A549 (cell line): ENCODE measurements at regions not wholly inside any gene's neighbourhood (a gene's known extent, or its start where the extent isn't known, plus 50 kb on each side); places are given as distances from the start of the nearest gene placed in this dataset.

Experiments
- ATAC-seq, 2 experiments: fragments of 200-7000 bp in 1 of 2; fragments of >200 bp in 1 of 2; cut with Nextera tagmentation in 1 of 2; cut with Tn5 transposase in 1 of 2; 3 replicates each; pipeline versions ENCODE4 v1.8.0 to v1.9.1; 2018 to 2020; ENCODE audit warnings: mild to moderate bottlenecking in 1 of 2, moderate library complexity in 1 of 2
- CTCF ChIA-PET: fragments of 300-600 bp; sonication (Branson Sonifier 250); formaldehyde crosslinking; extraction: SDS; loops from one replicate; lab custom pipeline; 2021; ENCODE audit warnings: antibody characterized with exemption, inconsistent platforms; lab: Yijun Ruan, JAX
- POLR2A ChIA-PET: fragments of 350-600 bp; formaldehyde crosslinking; extraction: SDS; loops from one replicate; lab custom pipeline; 2021; ENCODE audit warnings: antibody characterized with exemption, inconsistent platforms; lab: Yijun Ruan, JAX
- DNase-seq, 2 experiments: peaks; one replicate each; pipeline versions ENCODE4 v3.0.0 to v3.0.0-alpha.2; 2011 to 2016; ENCODE audit warnings: low read depth in 1 of 2, low spot score in 1 of 2
- FAIRE-seq: peaks from 2 replicates; lab custom pipeline; 2011; peaks lifted over from hg19 to GRCh38; lab: Jason Lieb, UNC
- H3K27ac ChIP-seq, 2 experiments: fragments of >200 bp; sonication (Bioruptor Twin); formaldehyde crosslinking; 3 replicates each; pipeline ENCODE4 v1.5.1; 2016 to 2017
- H3K4me1 ChIP-seq: fragments of >200 bp; sonication (Bioruptor Twin); formaldehyde crosslinking; 3 replicates; pipeline ENCODE4 v1.6.1; 2016
- H3K4me2 ChIP-seq: fragments of >200 bp; sonication (Bioruptor Twin); formaldehyde crosslinking; 3 replicates; pipeline ENCODE4 v1.6.1; 2016
- H3K4me3 ChIP-seq: fragments of >200 bp; sonication (Bioruptor Twin); formaldehyde crosslinking; 3 replicates; pipeline ENCODE4 v1.5.1; 2016
- H3K9me3 ChIP-seq: fragments of >200 bp; sonication (Bioruptor Twin); formaldehyde crosslinking; 3 replicates; pipeline ENCODE4 v1.6.1; 2016
- BHLHE40 ChIP-seq: IDR thresholded peaks from 2 replicates; pipeline ENCODE4 v1.6.1; 2012; ENCODE audit warnings: low read depth, low read length, inconsistent platforms
- CBX2 ChIP-seq: fragments of 200-600 bp; sonication (generic); IDR thresholded peaks from 2 replicates; pipeline ENCODE4 v1.6.1; 2016; ENCODE audit warnings: low read depth, mild to moderate bottlenecking, borderline replicate concordance
- CBX8 ChIP-seq: fragments of 200-600 bp; sonication (generic); IDR thresholded peaks from 2 replicates; pipeline ENCODE4 v1.6.1; 2016
- EHF ChIP-seq: fragments of 250-450 bp; sonication (Bioruptor Pico); IDR thresholded peaks from 2 replicates; pipeline ENCODE4 v1.5.0; 2020; ENCODE audit warnings: mild to moderate bottlenecking
- FOSB ChIP-seq: fragments of 250-450 bp; sonication (Bioruptor Pico); IDR thresholded peaks from 2 replicates; pipeline ENCODE4 v1.5.0; 2020; ENCODE audit warnings: mild to moderate bottlenecking, moderate library complexity
- FOSL2 ChIP-seq, 2 experiments: fragments of 450-650 bp in 1 of 2; fragments of >200 bp in 1 of 2; sonication (Bioruptor Twin) in 1 of 2; formaldehyde crosslinking; IDR thresholded peaks; 2 replicates each; pipeline versions ENCODE4 v1.5.0 to v1.6.1; 2016 to 2020; ENCODE audit warnings: mild to moderate bottlenecking in 1 of 2, moderate library complexity in 1 of 2
- HEYL ChIP-seq: fragments of 250-450 bp; sonication (Bioruptor Pico); IDR thresholded peaks from 2 replicates; pipeline ENCODE4 v1.8.0; 2021; ENCODE audit warnings: mild to moderate bottlenecking, moderate library complexity
- HOXA7 ChIP-seq: fragments of 250-450 bp; sonication (Bioruptor Pico); IDR thresholded peaks from 2 replicates; pipeline ENCODE4 v1.5.0; 2020; ENCODE audit warnings: mild to moderate bottlenecking, moderate library complexity
- JUNB ChIP-seq: fragments of >200 bp; sonication (Bioruptor Twin); formaldehyde crosslinking; IDR thresholded peaks from 2 replicates; pipeline ENCODE4 v1.6.1; 2016
- MAFK ChIP-seq: fragments of 450-650 bp; IDR thresholded peaks from 2 replicates; pipeline ENCODE4 v1.6.1; 2014; ENCODE audit not compliant: partially characterized antibody
- MAZ ChIP-seq: fragments of 150-350 bp; IDR thresholded peaks from 2 replicates; pipeline ENCODE4 v1.6.1; 2014; ENCODE audit warnings: antibody characterized with exemption, low read depth, low read length, borderline replicate concordance
- MYC ChIP-seq: IDR thresholded peaks from 2 replicates; pipeline ENCODE4 v1.6.1; 2012; ENCODE audit warnings: mild to moderate bottlenecking, inconsistent platforms, low read length, improper control_type of control experiment, borderline replicate concordance
- NPAS2 ChIP-seq: fragments of 250-450 bp; sonication (Bioruptor Pico); IDR thresholded peaks from 2 replicates; pipeline ENCODE4 v1.8.0; 2022; ENCODE audit warnings: mild to moderate bottlenecking, moderate library complexity, borderline replicate concordance
- PHF8 ChIP-seq: fragments of 200-600 bp; sonication (generic); IDR thresholded peaks from 2 replicates; pipeline ENCODE4 v1.6.1; 2016; ENCODE audit warnings: low read depth, mild to moderate bottlenecking, antibody characterized with exemption, moderate library complexity, borderline replicate concordance
- POLR2A ChIP-seq: IDR thresholded peaks from 2 replicates; pipeline ENCODE4 v1.6.1; 2012; ENCODE audit warnings: mild to moderate bottlenecking, low read length
- TFCP2L1 ChIP-seq: fragments of 250-450 bp; sonication (Bioruptor Pico); IDR thresholded peaks from 2 replicates; pipeline ENCODE4 v1.5.0; 2021; ENCODE audit warnings: mild to moderate bottlenecking
- TP53 ChIP-seq: fragments of 250-450 bp; sonication (Bioruptor Pico); IDR thresholded peaks from 2 replicates; pipeline ENCODE4 v1.5.0; 2021; ENCODE audit warnings: mild to moderate bottlenecking, moderate library complexity
- ZFP36 ChIP-seq: fragments of 450-650 bp; IDR thresholded peaks from 2 replicates; pipeline ENCODE4 v1.6.1; 2014; ENCODE audit warnings: borderline replicate concordance; ENCODE audit not compliant: partially characterized antibody
- ZNF302 ChIP-seq: fragments of 250-450 bp; sonication (Bioruptor Pico); IDR thresholded peaks from 2 replicates; pipeline ENCODE4 v1.9.0; 2021; ENCODE audit warnings: inconsistent platforms, mild to moderate bottlenecking, moderate library complexity
- WGBS: methylation state at CpG from one replicate; pipeline ENCODE4 v1.1.6; 2017; ENCODE audit errors: missing lambda C conversion rate; 5-methylcytosine and 5-hydroxymethylcytosine counted together
- TF ChIP-seq, protein P1 (sequence below): IDR thresholded peaks from 2 replicates; pipeline ENCODE4 v1.6.1; 2012
- TF ChIP-seq, protein P2 (sequence below): fragments of 250-450 bp; sonication (Bioruptor Pico); IDR thresholded peaks from 2 replicates; pipeline ENCODE4 v1.5.0; 2021; ENCODE audit warnings: mild to moderate bottlenecking, moderate library complexity, borderline replicate concordance
- TF ChIP-seq, protein P3 (sequence below): fragments of 200-600 bp; sonication (generic); IDR thresholded peaks from 2 replicates; pipeline ENCODE4 v1.6.1; 2016; ENCODE audit warnings: antibody characterized with exemption, mild to moderate bottlenecking, moderate library complexity

DNA sequence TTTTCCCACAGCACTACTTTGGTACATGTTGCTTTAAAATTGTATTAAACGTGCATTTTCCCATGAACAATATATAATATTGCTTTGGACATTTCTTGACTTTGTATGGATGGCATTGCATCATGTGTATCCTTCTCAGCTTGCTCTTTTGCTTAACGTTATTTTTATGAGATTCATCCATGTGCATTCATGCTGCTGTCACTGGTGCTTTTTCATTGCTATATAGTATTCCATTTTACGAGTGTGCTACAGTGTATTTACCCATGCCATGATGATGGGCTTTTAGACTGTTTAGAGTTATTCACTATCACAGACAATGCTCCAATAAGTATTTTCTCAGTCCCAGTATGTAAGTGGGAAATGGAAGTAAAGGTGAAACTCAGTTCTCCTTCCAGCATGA is 195.2 kb upstream of the COX10 start (continued):
- no peak for TF ChIP-seq HEYL (CRISPR knock-in tag)
- no peak for TF ChIP-seq BHLHE40
- no peak for TF ChIP-seq ZFP36
- TF ChIP-seq, all 56 proteins: peak for 0

DNA sequence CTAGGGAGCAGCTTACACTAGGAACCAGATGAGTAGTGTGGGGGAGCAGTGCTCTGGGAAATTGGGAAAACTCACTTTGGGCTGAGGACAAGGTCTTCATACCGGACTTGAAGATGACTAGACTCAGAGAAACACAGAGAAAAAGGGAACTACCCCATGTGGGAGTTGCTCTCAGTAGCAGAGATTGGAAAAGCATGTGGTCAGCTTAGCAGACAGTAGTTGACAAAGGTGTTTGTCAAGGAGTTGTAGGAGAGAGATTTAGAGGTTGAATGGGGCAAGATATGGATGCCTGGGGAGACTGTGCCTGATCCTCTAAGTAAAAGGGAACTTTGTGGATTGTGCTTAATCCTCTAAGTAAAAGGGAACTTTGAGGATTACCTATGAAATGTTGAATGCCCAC is 194.5 kb upstream of the COX10 start:
- H3K27ac ChIP-seq = no peak overlapping the region
- TF ChIP-seq PHF8 = no peak
- TF ChIP-seq MAZ = no peak
- TF ChIP-seq MAFK = no peak
- no peak for TF ChIP-seq TP53 (CRISPR knock-in tag)
- no peak for TF ChIP-seq ZNF302 (CRISPR knock-in tag)
- no peak for TF ChIP-seq HOXA7 (CRISPR knock-in tag)
- no peak for TF ChIP-seq EHF (CRISPR knock-in tag)
- no peak for TF ChIP-seq CBX8
- no peak for TF ChIP-seq JUNB
- no peak for TF ChIP-seq FOSB (CRISPR knock-in tag)
- TF ChIP-seq, protein P1, sequence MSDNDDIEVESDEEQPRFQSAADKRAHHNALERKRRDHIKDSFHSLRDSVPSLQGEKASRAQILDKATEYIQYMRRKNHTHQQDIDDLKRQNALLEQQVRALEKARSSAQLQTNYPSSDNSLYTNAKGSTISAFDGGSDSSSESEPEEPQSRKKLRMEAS = no peak
- TF ChIP-seq CBX2 = no peak
- ChIA-PET POLR2A (no interaction called here), CTCF (no interaction called here)
- ATAC-seq (no peak), FAIRE-seq (no peak), DNase-seq (no peak)
- no peaks in the 10 kb centered on the region for H3K4me1 ChIP-seq
- H3K4me3 ChIP-seq = no peak overlapping the region
- WGBS = 0% methylated on average over 1 of the region's 1 CpG
- no peaks in the 10 kb centered on the region; the same call in 1 of the 3 replicates for H3K9me3 ChIP-seq
- no peak overlapping the region for H3K4me2 ChIP-seq

DNA sequence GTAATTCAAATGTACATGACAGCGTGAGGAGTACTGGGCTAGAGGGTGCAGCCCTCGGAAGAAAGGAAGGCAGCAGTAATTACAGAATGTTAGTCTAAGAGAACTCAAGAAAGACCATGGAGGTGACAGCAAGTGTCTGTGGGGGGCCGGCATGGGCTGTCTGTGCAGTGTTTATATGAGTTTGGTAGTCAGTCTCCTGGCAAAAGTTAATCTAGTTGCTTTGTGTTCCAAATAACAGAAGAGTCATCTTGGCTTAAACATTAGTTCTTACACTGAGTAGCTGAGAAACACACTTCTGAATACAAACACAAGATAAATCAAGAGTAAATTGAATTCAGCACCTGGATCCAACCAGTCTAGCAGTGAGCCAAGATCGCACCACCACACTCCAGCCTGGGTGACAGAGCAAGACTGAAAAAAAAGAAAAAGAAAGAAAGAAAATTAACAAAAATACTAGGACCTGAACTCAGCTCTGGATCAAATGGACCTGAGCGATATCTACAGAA is 189.3 kb upstream of the COX10 start:
- ChIA-PET CTCF (interaction anchor here (0.9 kb wide), 1 partner anchor 8 kb away, joined by 3 read pairs; no protein-coding TSS in a partner anchor), POLR2A (no interaction called here)
- DNase-seq (no peak), ATAC-seq (no peak), FAIRE-seq (no peak)
- Histone ChIP-seq H3K9me3 (peaks cover 5% of the 10 kb centered on the region; the same call in 2 of the 3 replicates), H3K4me3 (no peak overlapping the region), H3K4me2 (no peak overlapping the region), H3K4me1 (no peaks in the 10 kb centered on the region), H3K27ac (no peak overlapping the region)
- TF ChIP-seq FOSL2 (IDR thresholded peaks at IDR 0.05) = no peak
- TF ChIP-seq FOSL2 (CRISPR knock-in tag; IDR thresholded peaks at IDR 0.05) = no peak
- no peak for TF ChIP-seq TFCP2L1 (CRISPR knock-in tag)
- no peak for TF ChIP-seq JUNB
- no peak for TF ChIP-seq POLR2A
- TF ChIP-seq, protein P2, sequence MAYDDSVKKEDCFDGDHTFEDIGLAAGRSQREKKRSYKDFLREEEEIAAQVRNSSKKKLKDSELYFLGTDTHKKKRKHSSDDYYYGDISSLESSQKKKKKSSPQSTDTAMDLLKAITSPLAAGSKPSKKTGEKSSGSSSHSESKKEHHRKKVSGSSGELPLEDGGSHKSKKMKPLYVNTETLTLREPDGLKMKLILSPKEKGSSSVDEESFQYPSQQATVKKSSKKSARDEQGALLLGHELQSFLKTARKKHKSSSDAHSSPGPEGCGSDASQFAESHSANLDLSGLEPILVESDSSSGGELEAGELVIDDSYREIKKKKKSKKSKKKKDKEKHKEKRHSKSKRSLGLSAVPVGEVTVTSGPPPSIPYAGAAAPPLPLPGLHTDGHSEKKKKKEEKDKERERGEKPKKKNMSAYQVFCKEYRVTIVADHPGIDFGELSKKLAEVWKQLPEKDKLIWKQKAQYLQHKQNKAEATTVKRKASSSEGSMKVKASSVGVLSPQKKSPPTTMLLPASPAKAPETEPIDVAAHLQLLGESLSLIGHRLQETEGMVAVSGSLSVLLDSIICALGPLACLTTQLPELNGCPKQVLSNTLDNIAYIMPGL (CRISPR knock-in tag) = no peak
- TF ChIP-seq, protein P3, sequence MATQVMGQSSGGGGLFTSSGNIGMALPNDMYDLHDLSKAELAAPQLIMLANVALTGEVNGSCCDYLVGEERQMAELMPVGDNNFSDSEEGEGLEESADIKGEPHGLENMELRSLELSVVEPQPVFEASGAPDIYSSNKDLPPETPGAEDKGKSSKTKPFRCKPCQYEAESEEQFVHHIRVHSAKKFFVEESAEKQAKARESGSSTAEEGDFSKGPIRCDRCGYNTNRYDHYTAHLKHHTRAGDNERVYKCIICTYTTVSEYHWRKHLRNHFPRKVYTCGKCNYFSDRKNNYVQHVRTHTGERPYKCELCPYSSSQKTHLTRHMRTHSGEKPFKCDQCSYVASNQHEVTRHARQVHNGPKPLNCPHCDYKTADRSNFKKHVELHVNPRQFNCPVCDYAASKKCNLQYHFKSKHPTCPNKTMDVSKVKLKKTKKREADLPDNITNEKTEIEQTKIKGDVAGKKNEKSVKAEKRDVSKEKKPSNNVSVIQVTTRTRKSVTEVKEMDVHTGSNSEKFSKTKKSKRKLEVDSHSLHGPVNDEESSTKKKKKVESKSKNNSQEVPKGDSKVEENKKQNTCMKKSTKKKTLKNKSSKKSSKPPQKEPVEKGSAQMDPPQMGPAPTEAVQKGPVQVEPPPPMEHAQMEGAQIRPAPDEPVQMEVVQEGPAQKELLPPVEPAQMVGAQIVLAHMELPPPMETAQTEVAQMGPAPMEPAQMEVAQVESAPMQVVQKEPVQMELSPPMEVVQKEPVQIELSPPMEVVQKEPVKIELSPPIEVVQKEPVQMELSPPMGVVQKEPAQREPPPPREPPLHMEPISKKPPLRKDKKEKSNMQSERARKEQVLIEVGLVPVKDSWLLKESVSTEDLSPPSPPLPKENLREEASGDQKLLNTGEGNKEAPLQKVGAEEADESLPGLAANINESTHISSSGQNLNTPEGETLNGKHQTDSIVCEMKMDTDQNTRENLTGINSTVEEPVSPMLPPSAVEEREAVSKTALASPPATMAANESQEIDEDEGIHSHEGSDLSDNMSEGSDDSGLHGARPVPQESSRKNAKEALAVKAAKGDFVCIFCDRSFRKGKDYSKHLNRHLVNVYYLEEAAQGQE = no peak
- no peak for TF ChIP-seq HEYL (CRISPR knock-in tag)
- TF ChIP-seq ZFP36 = no peak
- TF ChIP-seq NPAS2 (CRISPR knock-in tag) = no peak
- no peak for TF ChIP-seq MYC
- 31% methylated on average over 5 of the region's 5 CpGs for WGBS
